K562 (cell line): ENCODE measurements at regions not wholly inside any gene's neighbourhood (a gene's known extent, or its start where the extent isn't known, plus 50 kb on each side); places are given as distances from the start of the nearest gene placed in this dataset.

Experiments
- ATAC-seq: fragments of 200-7000 bp; cut with Tn5 transposase; 3 replicates; pipeline ENCODE4 v1.9.1; 2020; ENCODE audit warnings: moderate library complexity
- BruUV-seq: library from RNA; stranded (reverse); fragments of 400-500 nt; replicated peaks from 2 replicates; lab custom pipeline; 2021; lab: Mats Ljungman, UMichigan
- CTCF ChIA-PET: fragments of 300-600 bp; formaldehyde crosslinking; extraction: SDS; loops from one replicate; lab custom pipeline; 2021; ENCODE audit warnings: low intra/inter-chr PET ratio; lab: Yijun Ruan, JAX
- POLR2A ChIA-PET: fragments of 300-600, 350-650 bp; sonication (Branson Sonifier 250); formaldehyde crosslinking; extraction: SDS; loops from one replicate; lab custom pipeline; 2021; ENCODE audit warnings: antibody characterized with exemption, inconsistent platforms; lab: Yijun Ruan, JAX
- DNase-seq, 4 experiments: peaks; one replicate each; pipeline versions ENCODE4 v3.0.0 to v3.0.0-alpha.2; 2011 to 2018; ENCODE audit warnings: low spot score in 3 of 4, mixed read lengths in 3 of 4; ENCODE audit errors: extremely low read depth in 1 of 4
- FAIRE-seq: peaks from 2 replicates; lab custom pipeline; 2011; peaks lifted over from hg19 to GRCh38; lab: Jason Lieb, UNC
- H2AFZ ChIP-seq: 2 replicates; pipeline ENCODE4 v1.6.0; 2011; ENCODE audit warnings: low read depth, low read length, control low read depth, inconsistent platforms
- H3K27ac ChIP-seq: fragments of 200-600 bp; 3 replicates; pipeline ENCODE4 v1.8.0; 2011; ENCODE audit warnings: low read depth, mild to moderate bottlenecking, control low read depth, inconsistent platforms, low read length, moderate library complexity, mixed read lengths; ENCODE audit errors: extremely low read depth
- H3K27me3 ChIP-seq, 2 experiments: fragments of 300-600 bp in 1 of 2; 2 replicates in 1 of 2; 3 replicates in 1 of 2; pipeline versions ENCODE4 v1.6.0 to v1.8.0; 2011; ENCODE audit warnings: inconsistent platforms in 2 of 2, low read length in 2 of 2, mild to moderate bottlenecking in 1 of 2, mixed read lengths in 1 of 2, moderate library complexity in 1 of 2; ENCODE audit not compliant: control insufficient read depth in 2 of 2, insufficient read depth in 2 of 2
- H3K36me3 ChIP-seq: fragments of 300-600 bp; 3 replicates; pipeline ENCODE4 v1.8.0; 2011; ENCODE audit warnings: mild to moderate bottlenecking, low read length, inconsistent platforms; ENCODE audit not compliant: control insufficient read depth, insufficient read depth
- H3K4me1 ChIP-seq, 2 experiments: fragments of 200-600 bp in 1 of 2; replicated peaks in 1 of 2; 2 replicates in 1 of 2; 3 replicates in 1 of 2; pipeline versions ENCODE4 v1.5.1 to v1.8.0; 2011; ENCODE audit warnings: inconsistent platforms in 2 of 2, low read length in 2 of 2, mild to moderate bottlenecking in 1 of 2, mixed read lengths in 1 of 2, moderate library complexity in 1 of 2; ENCODE audit not compliant: control insufficient read depth in 2 of 2, insufficient read depth in 2 of 2
- H3K4me2 ChIP-seq: 2 replicates; pipeline ENCODE4 v1.6.1; 2011; ENCODE audit warnings: low read length, control low read depth, inconsistent platforms, mixed read lengths; ENCODE audit not compliant: insufficient read depth
- H3K4me3 ChIP-seq: fragments of 200-600 bp; sonication (generic), shearing (Covaris generic); 2 replicates; pipeline ENCODE4 v1.5.1; 2016; ENCODE audit warnings: control low read depth, inconsistent platforms
- H3K79me2 ChIP-seq: fragments of 200-600 bp; 3 replicates; pipeline ENCODE4 v1.8.0; 2011; ENCODE audit warnings: low read length, inconsistent platforms; ENCODE audit not compliant: control insufficient read depth, insufficient read depth
- H3K9ac ChIP-seq, 2 experiments: 2 replicates each; pipeline versions ENCODE4 v1.6.0 to v1.6.1; 2011; ENCODE audit warnings: low read depth in 2 of 2, low read length in 2 of 2, control low read depth in 1 of 2, inconsistent platforms in 1 of 2, mild to moderate bottlenecking in 1 of 2, mixed read lengths in 1 of 2; ENCODE audit not compliant: insufficient read depth in 1 of 2
- H3K9me1 ChIP-seq: one replicate; pipeline ENCODE4 v1.6.0; 2011; ENCODE audit warnings: inconsistent platforms, mild to moderate bottlenecking, low read length, moderate library complexity; ENCODE audit not compliant: control insufficient read depth, insufficient read depth
- H3K9me3 ChIP-seq: replicated peaks from 2 replicates; pipeline ENCODE4 v1.5.1; 2011; ENCODE audit warnings: low read depth, low read length, inconsistent platforms; ENCODE audit not compliant: control insufficient read depth, insufficient read depth
- H4K20me1 ChIP-seq: replicated peaks from 2 replicates; pipeline ENCODE4 v1.6.1; 2011; ENCODE audit warnings: low read length, inconsistent platforms, mixed read lengths; ENCODE audit not compliant: control insufficient read depth, insufficient read depth
- CC2D1A ChIP-seq: fragments of 450-650 bp; IDR thresholded peaks from 2 replicates; pipeline ENCODE4 v1.6.1; 2017; ENCODE audit warnings: mild to moderate bottlenecking
- CEBPB ChIP-seq: fragments of 450-650 bp; IDR thresholded peaks from 2 replicates; pipeline ENCODE4 v1.6.1; 2016; ENCODE audit warnings: missing genetic modification characterization, missing compliant biosample characterization
- EP400 ChIP-seq: fragments of 450-650 bp; IDR thresholded peaks from 2 replicates; pipeline ENCODE4 v1.6.1; 2017; ENCODE audit warnings: antibody characterized with exemption, mild to moderate bottlenecking, moderate library complexity
- ESRRA ChIP-seq: fragments of 450-650 bp; IDR thresholded peaks from 2 replicates; pipeline ENCODE4 v1.6.1; 2014; ENCODE audit warnings: low read depth, mild to moderate bottlenecking, moderate library complexity, borderline replicate concordance
- HDAC1 ChIP-seq, 2 experiments: fragments of 450-650 bp; IDR thresholded peaks; 2 replicates each; pipeline ENCODE4 v1.6.1; 2016 to 2017; ENCODE audit warnings: inconsistent platforms in 1 of 2, mild to moderate bottlenecking in 1 of 2, moderate library complexity in 1 of 2
- KDM5B ChIP-seq: fragments of 200-600 bp; sonication (generic); IDR thresholded peaks from 2 replicates; pipeline ENCODE4 v1.6.1; 2012; ENCODE audit warnings: low read depth, mild to moderate bottlenecking, moderate library complexity, low read length, control low read depth, inconsistent platforms; ENCODE audit not compliant: insufficient replicate concordance
- KLF1 ChIP-seq: fragments of 450-650 bp; IDR thresholded peaks from 2 replicates; pipeline ENCODE4 v1.6.1; 2016; ENCODE audit warnings: missing genetic modification characterization, missing compliant biosample characterization
- POLR2AphosphoS2 ChIP-seq: IDR thresholded peaks from 2 replicates; pipeline ENCODE4 v1.6.1; 2012; ENCODE audit warnings: low read length, improper control_type of control experiment
- RBM17 ChIP-seq: fragments of 200-400 bp; formaldehyde crosslinking; IDR thresholded peaks from 2 replicates; pipeline ENCODE4 v1.6.1; 2017; ENCODE audit warnings: low read depth, mild to moderate bottlenecking, low read length, borderline replicate concordance
- STAT5B ChIP-seq: fragments of 250-450 bp; sonication (Bioruptor Pico); IDR thresholded peaks from 2 replicates; pipeline ENCODE4 v1.8.0; 2021; ENCODE audit warnings: mild to moderate bottlenecking, inconsistent platforms
- TSC22D4 ChIP-seq: fragments of 450-650 bp; IDR thresholded peaks from 2 replicates; pipeline ENCODE4 v1.6.1; 2016; ENCODE audit warnings: missing genetic modification characterization, missing biosample characterization, control low read depth
- ZNF384 ChIP-seq: IDR thresholded peaks from 2 replicates; pipeline ENCODE4 v1.6.1; 2012; ENCODE audit warnings: low read depth, low read length, improper control_type of control experiment
- ZNF766 ChIP-seq: fragments of 200-800 bp; sonication (Bioruptor generic); conservative IDR thresholded peaks from 2 replicates; pipeline ENCODE4 v1.6.1; 2016; ENCODE audit warnings: missing genetic modification characterization, missing compliant biosample characterization
- WGBS: fragments of 100-300 bp; shearing (Covaris generic); methylation state at CpG from one replicate; pipeline ENCODE4 v1.1.6; 2016; ENCODE audit warnings: low coverage, mixed read lengths; ENCODE audit not compliant: insufficient coverage; ENCODE audit errors: missing lambda C conversion rate; 5-methylcytosine and 5-hydroxymethylcytosine counted together
- in situ Hi-C: fragments of 300-500 bp; cut with MboI; formaldehyde crosslinking; loops from 4 replicates; pipeline ENCODE4 v1.15.0; 2018; ENCODE audit warnings: inconsistent platforms, mixed read lengths
- intact Hi-C: fragments of 100-400 bp; cut with micrococcal nuclease; formaldehyde crosslinking; loops from 2 replicates; pipeline ENCODE4 v1.14.2; 2022
- TF ChIP-seq, protein P1 (sequence below): fragments of 200-800 bp; sonication (Bioruptor generic); IDR thresholded peaks from 2 replicates; pipeline ENCODE4 v1.6.1; 2017; ENCODE audit warnings: missing genetic modification characterization, missing compliant biosample characterization
- TF ChIP-seq, protein P2 (sequence below): fragments of 450-650 bp; IDR thresholded peaks from 2 replicates; pipeline ENCODE4 v1.6.1; 2016; ENCODE audit warnings: low read depth, mild to moderate bottlenecking, moderate library complexity

DNA sequence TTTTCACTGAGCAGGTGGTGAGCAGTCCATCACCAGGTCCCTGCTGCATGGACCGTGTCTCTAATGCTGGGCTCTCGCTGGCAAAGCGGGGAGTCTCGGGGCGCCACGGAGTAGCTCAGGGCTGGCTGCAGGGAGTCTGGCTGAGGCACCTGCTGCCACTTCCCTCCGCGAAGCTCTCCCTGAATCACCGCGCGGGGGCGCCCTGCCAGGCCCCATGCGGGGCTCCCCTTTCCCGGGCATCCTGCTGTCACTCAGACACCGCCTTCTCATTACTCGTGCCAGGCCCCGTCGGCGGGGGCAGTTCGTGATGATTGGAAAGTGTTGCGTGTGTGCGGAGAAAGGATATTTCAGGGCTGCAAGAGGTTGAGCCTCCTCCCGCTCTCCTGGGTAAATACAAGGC is 335.8 kb downstream of the IRX2 start (continued):
- TF ChIP-seq ESRRA: no peak

DNA sequence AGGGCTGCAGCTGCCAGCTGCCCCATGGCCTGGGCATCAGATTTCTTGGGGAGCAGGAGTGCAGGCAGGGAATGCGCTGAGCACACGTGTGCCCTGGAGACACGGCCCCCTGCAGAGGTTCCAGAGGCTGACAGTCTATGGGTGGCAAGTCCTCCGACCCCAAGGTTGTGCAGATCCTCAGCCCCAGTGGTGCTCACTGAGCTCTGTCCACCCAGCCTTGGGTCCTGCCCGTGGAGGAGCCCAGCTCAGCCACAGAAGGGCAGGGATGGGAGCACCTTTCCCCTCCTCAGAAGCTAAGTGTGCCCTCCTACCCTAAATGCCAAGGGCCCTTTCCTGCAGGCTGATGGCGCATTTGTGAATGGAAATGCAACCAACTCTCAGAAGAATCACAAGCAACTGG is 341.0 kb downstream of the IRX2 start:
- intact Hi-C loops: no loop called here
- no TSS peak for BruUV-seq
- CTCF ChIA-PET: no interaction called here

More for the DNA sequence above, 341.0 kb downstream of the IRX2 start:
- H2AFZ ChIP-seq: no peak overlapping the region
- H3K36me3 ChIP-seq: no peaks in the 10 kb centered on the region
- no peak overlapping the region for H3K4me3 ChIP-seq
- DNase-seq (no peak), FAIRE-seq (no peak), ATAC-seq (no peak)
- no peak overlapping the region for H3K27ac ChIP-seq
- POLR2A ChIA-PET: no interaction called here
- peaks cover 0 to under 1% of the 10 kb centered on the region in 2 experiments; a peak in 1 of 5 replicates for H3K4me1 ChIP-seq
- no peak overlapping the region for H3K4me2 ChIP-seq
- in situ Hi-C loops: no loop called here
- H4K20me1 ChIP-seq: no peaks in the 10 kb centered on the region
- H3K9ac ChIP-seq: no peak overlapping the region
- TF ChIP-seq, protein P1, sequence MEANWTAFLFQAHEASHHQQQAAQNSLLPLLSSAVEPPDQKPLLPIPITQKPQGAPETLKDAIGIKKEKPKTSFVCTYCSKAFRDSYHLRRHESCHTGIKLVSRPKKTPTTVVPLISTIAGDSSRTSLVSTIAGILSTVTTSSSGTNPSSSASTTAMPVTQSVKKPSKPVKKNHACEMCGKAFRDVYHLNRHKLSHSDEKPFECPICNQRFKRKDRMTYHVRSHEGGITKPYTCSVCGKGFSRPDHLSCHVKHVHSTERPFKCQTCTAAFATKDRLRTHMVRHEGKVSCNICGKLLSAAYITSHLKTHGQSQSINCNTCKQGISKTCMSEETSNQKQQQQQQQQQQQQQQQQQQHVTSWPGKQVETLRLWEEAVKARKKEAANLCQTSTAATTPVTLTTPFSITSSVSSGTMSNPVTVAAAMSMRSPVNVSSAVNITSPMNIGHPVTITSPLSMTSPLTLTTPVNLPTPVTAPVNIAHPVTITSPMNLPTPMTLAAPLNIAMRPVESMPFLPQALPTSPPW (CRISPR knock-in tag): no peak
- no peak for TF ChIP-seq STAT5B
- TF ChIP-seq KLF1 (tag): no peak
- TF ChIP-seq ZNF384: no peak
- no peak for TF ChIP-seq KDM5B
- TF ChIP-seq CC2D1A: no peak
- no peak for TF ChIP-seq POLR2AphosphoS2
- no peak for TF ChIP-seq CEBPB (tag)
- no peak for TF ChIP-seq ZNF766 (CRISPR knock-in tag)
- TF ChIP-seq EP400: no peak
- TF ChIP-seq RBM17: no peak
- no peak for TF ChIP-seq HDAC1 (IDR thresholded peaks at IDR 0.05)
- TF ChIP-seq TSC22D4 (tag): no peak
- TF ChIP-seq, protein P2, sequence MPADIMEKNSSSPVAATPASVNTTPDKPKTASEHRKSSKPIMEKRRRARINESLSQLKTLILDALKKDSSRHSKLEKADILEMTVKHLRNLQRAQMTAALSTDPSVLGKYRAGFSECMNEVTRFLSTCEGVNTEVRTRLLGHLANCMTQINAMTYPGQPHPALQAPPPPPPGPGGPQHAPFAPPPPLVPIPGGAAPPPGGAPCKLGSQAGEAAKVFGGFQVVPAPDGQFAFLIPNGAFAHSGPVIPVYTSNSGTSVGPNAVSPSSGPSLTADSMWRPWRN: no peak
- TF ChIP-seq, all 486 proteins: peak for 0
- Histone ChIP-seq H3K27me3 (peaks cover 0 to 8% of the 10 kb centered on the region in 2 experiments; a peak in 2 of 5 replicates), H3K79me2 (no peaks in the 10 kb centered on the region), H3K9me3 (no peaks in the 10 kb centered on the region), H3K9me1 (no peaks in the 10 kb centered on the region)
- 3% methylated on average over 6 of the region's 6 CpGs for WGBS
